HG02759 (cell line): ENCODE measurements at regions not wholly inside any gene's neighbourhood (a gene's known extent, or its start where the extent isn't known, plus 50 kb on each side); places are given as distances from the start of the nearest gene placed in this dataset.

Experiments used
- ATAC-seq: cut with Tn5 transposase; IDR thresholded peaks from one replicate; pipeline ENCODE4 v1.9.1; 2021; ENCODE audit warnings: mild to moderate bottlenecking, moderate library complexity; ENCODE audit not compliant: unreplicated experiment

DNA sequence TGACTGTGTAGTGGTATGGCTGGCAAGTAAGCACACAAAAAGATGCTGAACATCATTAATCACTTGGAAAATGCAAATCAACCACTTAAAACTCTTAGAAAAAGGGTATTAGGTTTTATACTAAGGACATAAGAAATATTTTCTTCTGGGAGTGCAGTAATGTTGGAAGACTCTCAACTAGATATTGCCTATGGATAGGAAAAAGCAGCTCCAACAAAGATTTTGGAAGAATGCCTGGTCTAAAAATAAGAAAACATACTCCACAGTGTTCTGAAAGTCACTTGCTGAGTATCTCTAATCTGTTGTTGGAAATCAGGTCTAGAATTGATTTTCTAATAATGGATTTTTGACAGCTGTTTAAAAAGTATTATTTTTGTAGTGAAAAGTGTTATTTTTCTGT is 50.8 kb upstream of the PHYHIPL start:
- ATAC-seq = no peak

DNA sequence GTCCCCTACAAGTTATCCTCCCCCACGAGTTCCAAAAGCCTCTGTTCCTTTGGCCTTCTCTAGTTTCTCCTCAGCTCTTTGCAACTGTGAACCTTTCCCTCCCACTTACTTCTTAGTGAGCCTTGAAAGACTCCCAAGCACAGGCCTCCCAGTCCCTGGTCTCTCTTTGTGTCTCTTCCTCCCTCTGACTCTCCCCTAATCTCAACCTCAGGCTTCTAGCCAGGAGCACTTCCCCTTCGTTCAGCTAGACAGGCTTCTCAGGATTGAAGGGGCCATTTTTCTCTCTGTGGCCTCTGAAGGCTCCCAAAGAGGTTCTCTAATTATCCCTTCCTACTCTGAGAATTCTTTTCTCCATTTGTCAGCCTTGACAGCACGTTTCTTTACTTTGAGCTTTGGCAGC is 50.2 kb upstream of the PHYHIPL start:
- no peak for ATAC-seq
